HCT116 (cell line): ENCODE measurements at regions not wholly inside any gene's neighbourhood (a gene's known extent, or its start where the extent isn't known, plus 50 kb on each side); places are given as distances from the start of the nearest gene placed in this dataset.

ENCODE experiments used
- ATAC-seq: fragments of 200-7000 bp; cut with Tn5 transposase; 2 replicates; pipeline ENCODE4 v1.9.1; 2020; ENCODE audit warnings: mild to moderate bottlenecking, moderate library complexity
- BruUV-seq: library from RNA; stranded (reverse); fragments of 400-500 nt; replicated peaks from 2 replicates; lab custom pipeline; 2021; lab: Mats Ljungman, UMichigan
- CTCF ChIA-PET: fragments of 300-600 bp; sonication (Branson Sonifier 250); formaldehyde crosslinking; loops from one replicate; lab custom pipeline; 2021; ENCODE audit warnings: antibody characterized with exemption; lab: Charles Lee
- POLR2A ChIA-PET: fragments of 300-600, 350-600 bp; sonication (Branson Sonifier 250); formaldehyde crosslinking; loops from one replicate; lab custom pipeline; 2021; ENCODE audit warnings: antibody characterized with exemption; lab: Charles Lee
- RAD21 ChIA-PET, 2 experiments: fragments of 300-600 bp; sonication (Branson Sonifier 250); formaldehyde crosslinking; loops; one replicate each; lab custom pipeline; 2023; ENCODE audit warnings: low total read pairs in 2 of 2; ENCODE audit not compliant: uncharacterized antibody in 2 of 2, unreplicated experiment in 2 of 2, low non-redundant PET in 1 of 2; lab: Charles Lee
- DNase-seq: peaks from one replicate; pipeline ENCODE4 v3.0.0-alpha.2; 2010; ENCODE audit warnings: low read depth, low spot score
- H2AFZ ChIP-seq: fragments of 200-600 bp; shearing (Covaris generic), sonication (generic); 2 replicates; pipeline ENCODE4 v1.6.1; 2017; ENCODE audit warnings: low read depth, mixed run types, mixed read lengths, antibody characterized with exemption, low read length; ENCODE audit not compliant: poor library complexity, severe bottlenecking
- H3K27ac ChIP-seq: 2 replicates; pipeline ENCODE4 v1.5.1; 2012; ENCODE audit warnings: low read depth, low read length
- H3K27me3 ChIP-seq: fragments of 200-600 bp; sonication (generic); 2 replicates; pipeline ENCODE4 v1.6.1; 2016; ENCODE audit warnings: mixed run types, low read length, mixed read lengths; ENCODE audit not compliant: insufficient read depth
- H3K36me3 ChIP-seq, 2 experiments: fragments of 200-500 bp in 1 of 2; fragments of 200-600 bp in 1 of 2; sonication (Bioruptor generic) in 1 of 2; sonication (generic) in 1 of 2; 2 replicates each; pipeline versions ENCODE4 v1.5.1 to v1.6.1; 2014 to 2016; ENCODE audit warnings: low read length in 2 of 2, inconsistent platforms in 1 of 2, mixed read lengths in 1 of 2, mixed run types in 1 of 2; ENCODE audit not compliant: insufficient read depth in 2 of 2, control insufficient read depth in 1 of 2
- H3K4me1 ChIP-seq, 2 experiments: fragments of 200-600 bp in 1 of 2; sonication (generic) in 1 of 2; 2 replicates each; pipeline versions ENCODE4 v1.5.1 to v1.6.1; 2012 to 2017; ENCODE audit warnings: low read length in 2 of 2, inconsistent platforms in 1 of 2, mild to moderate bottlenecking in 1 of 2, mixed read lengths in 1 of 2, mixed run types in 1 of 2, moderate library complexity in 1 of 2; ENCODE audit not compliant: insufficient read depth in 2 of 2, control insufficient read depth in 1 of 2
- H3K4me2 ChIP-seq: fragments of 200-600 bp; sonication (generic); 2 replicates; pipeline ENCODE4 v1.6.1; 2017; ENCODE audit warnings: mixed run types, low read length, mixed read lengths
- H3K4me3 ChIP-seq, 2 experiments: fragments of 200-600 bp in 1 of 2; sonication (generic) in 1 of 2; replicated peaks in 1 of 2; 2 replicates each; pipeline ENCODE4 v1.5.1; 2011 to 2016; ENCODE audit warnings: low read length in 2 of 2, control low read depth in 1 of 2, low read depth in 1 of 2, mild to moderate bottlenecking in 1 of 2, mixed read lengths in 1 of 2, mixed run types in 1 of 2
- H3K79me2 ChIP-seq: fragments of 200-600 bp; sonication (generic); 2 replicates; pipeline ENCODE4 v1.6.1; 2017; ENCODE audit warnings: mild to moderate bottlenecking, mixed run types, low read length, moderate library complexity, mixed read lengths; ENCODE audit not compliant: insufficient read depth
- H3K9ac ChIP-seq: fragments of 200-600 bp; sonication (generic); 2 replicates; pipeline ENCODE4 v1.6.1; 2016; ENCODE audit warnings: low read length, mixed read lengths
- H3K9me2 ChIP-seq: fragments of 200-600 bp; sonication (generic), shearing (Covaris generic); 2 replicates; pipeline ENCODE4 v1.6.1; 2017; ENCODE audit warnings: mixed run types, mild to moderate bottlenecking, moderate library complexity; ENCODE audit not compliant: insufficient read depth
- H3K9me3 ChIP-seq, 2 experiments: fragments of 200-500 bp in 1 of 2; fragments of 200-600 bp in 1 of 2; sonication (Bioruptor generic) in 1 of 2; sonication (generic) in 1 of 2; 2 replicates each; pipeline ENCODE4 v1.6.1; 2014 to 2017; ENCODE audit warnings: low read length in 2 of 2, mixed read lengths in 2 of 2, inconsistent platforms in 1 of 2, low read depth in 1 of 2, mild to moderate bottlenecking in 1 of 2, mixed run types in 1 of 2, moderate library complexity in 1 of 2; ENCODE audit not compliant: control insufficient read depth in 1 of 2, insufficient read depth in 1 of 2
- H4K20me1 ChIP-seq: fragments of 200-600 bp; sonication (generic), shearing (Covaris generic); 2 replicates; pipeline ENCODE4 v1.6.1; 2017; ENCODE audit warnings: mixed run types, mild to moderate bottlenecking, moderate library complexity; ENCODE audit not compliant: insufficient read depth
- CEBPB ChIP-seq: IDR thresholded peaks from 2 replicates; pipeline ENCODE4 v1.6.1; 2012; ENCODE audit warnings: low read depth
- CTCF ChIP-seq, 3 experiments: fragments of 200-600 bp in 1 of 3; sonication (generic) in 1 of 3; IDR thresholded peaks in 2 of 3; conservative IDR thresholded peaks in 1 of 3; 2 replicates each; pipeline ENCODE4 v1.5.1; 2012 to 2017; ENCODE audit warnings: low read depth in 2 of 3, low read length in 2 of 3, antibody characterized with exemption in 1 of 3, borderline replicate concordance in 1 of 3, control low read depth in 1 of 3, mild to moderate bottlenecking in 1 of 3, mixed read lengths in 1 of 3, mixed run types in 1 of 3, moderate library complexity in 1 of 3; ENCODE audit not compliant: insufficient read depth in 1 of 3
- EGR1 ChIP-seq: IDR thresholded peaks from 2 replicates; pipeline ENCODE4 v1.6.1; 2012; ENCODE audit warnings: low read depth
- EZH2 ChIP-seq: fragments of 200-600 bp; sonication (generic); IDR thresholded peaks from 2 replicates; pipeline ENCODE4 v1.6.1; 2017; ENCODE audit warnings: antibody characterized with exemption, mixed run types
- EZH2phosphoT487 ChIP-seq: fragments of 200-600 bp; IDR thresholded peaks from 2 replicates; pipeline ENCODE4 v1.6.1; 2018; ENCODE audit warnings: antibody characterized with exemption, borderline replicate concordance
- FOSL1 ChIP-seq: IDR thresholded peaks from 2 replicates; pipeline ENCODE4 v1.6.1; 2012; ENCODE audit warnings: low read depth
- MAX ChIP-seq: IDR thresholded peaks from 2 replicates; pipeline ENCODE4 v1.6.1; 2012
- REST ChIP-seq: IDR thresholded peaks from 2 replicates; pipeline ENCODE4 v1.6.1; 2012; ENCODE audit warnings: low read depth
- SRF ChIP-seq: IDR thresholded peaks from 2 replicates; pipeline ENCODE4 v1.6.1; 2012; ENCODE audit warnings: low read depth
- TCF7L2 ChIP-seq: IDR thresholded peaks from 2 replicates; pipeline ENCODE4 v1.7.0; 2011; ENCODE audit warnings: borderline replicate concordance, inconsistent platforms; ENCODE audit not compliant: insufficient read depth, insufficient read length; ENCODE audit errors: extremely low read depth
- YY1 ChIP-seq: IDR thresholded peaks from 2 replicates; pipeline ENCODE4 v1.6.1; 2011; ENCODE audit warnings: low read length, low read depth, moderate library complexity, mild to moderate bottlenecking; ENCODE audit not compliant: insufficient replicate concordance; ENCODE audit errors: extremely low read depth
- ZFX ChIP-seq: fragments of 450-650 bp; IDR thresholded peaks from 2 replicates; pipeline ENCODE4 v1.6.1; 2017
- intact Hi-C: fragments of 100-400 bp; cut with micrococcal nuclease; formaldehyde crosslinking; loops from 2 replicates; pipeline ENCODE4 v1.10.0; 2022

- H3K9me2 ChIP-seq, result no peaks in the 10 kb centered on the region
- no peaks in the 10 kb centered on the region for H3K4me1 ChIP-seq
- no peaks in the 10 kb centered on the region for H3K79me2 ChIP-seq
- no peaks in the 10 kb centered on the region for H3K27me3 ChIP-seq
- TF ChIP-seq ZFX (no peak), EZH2 (no peak), TCF7L2 (no peak), CTCF (IDR thresholded peaks at IDR 0.05 in 2 of 3, conservative IDR thresholded peaks at IDR 0.05 in 1 of 3; ENCODE audit: borderline replicate concordance in 1 of 3, insufficient read depth in 1 of 3, low read depth in 2 of 3, low read length in 2 of 3) (peak in 1 of 3 experiments; percentile 5; a peak in 2 of 6 replicates), MAX (no peak)
- no peak overlapping the region for H3K9ac ChIP-seq
- no peak overlapping the region for H3K4me3 ChIP-seq
- H3K27ac ChIP-seq, result no peak overlapping the region
- no peak overlapping the region for H2AFZ ChIP-seq
- intact Hi-C loops, result no loop called here
- no peaks in the 10 kb centered on the region for H4K20me1 ChIP-seq
- ChIA-PET RAD21 (no interaction called here), CTCF (no interaction called here), POLR2A (no interaction called here)
- H3K9me3 ChIP-seq, result peaks cover 0 to 5% of the 10 kb centered on the region in 2 experiments; a peak in 1 of 4 replicates
- ATAC-seq (no peak), DNase-seq (no peak)
- no peaks in the 10 kb centered on the region for H3K36me3 ChIP-seq
- H3K4me2 ChIP-seq, result no peak overlapping the region
- BruUV-seq, result no TSS peak
These were observed 1453.3 kb downstream of the MAT2B start for GRCh38 chr5:164958688-164959087.

- Histone ChIP-seq H3K27ac (no peak overlapping the region), H2AFZ (no peak overlapping the region), H3K27me3 (no peaks in the 10 kb centered on the region), H3K4me1 (no peaks in the 10 kb centered on the region), H3K36me3 (no peaks in the 10 kb centered on the region), H4K20me1 (no peaks in the 10 kb centered on the region), H3K9me3 (peaks cover 3 to 5% of the 10 kb centered on the region in 2 experiments; a peak in 2 of 4 replicates), H3K79me2 (no peaks in the 10 kb centered on the region), H3K9me2 (no peaks in the 10 kb centered on the region), H3K4me3 (no peak overlapping the region), H3K4me2 (no peak overlapping the region), H3K9ac (no peak overlapping the region)
- no TSS peak for BruUV-seq
- DNase-seq, result no peak
- intact Hi-C loops, result no loop called here
- ChIA-PET POLR2A (no interaction called here), CTCF (no interaction called here), RAD21 (no interaction called here)
- no peak for ATAC-seq
- TF ChIP-seq CEBPB (no peak), FOSL1 (no peak), CTCF (IDR thresholded peaks at IDR 0.05 in 2 of 3, conservative IDR thresholded peaks at IDR 0.05 in 1 of 3; ENCODE audit: borderline replicate concordance in 1 of 3, insufficient read depth in 1 of 3, low read depth in 2 of 3, low read length in 2 of 3) (no peak), EGR1 (no peak), SRF (no peak), YY1 (no peak), EZH2phosphoT487 (no peak), REST (no peak), ZFX (no peak)
These were observed 1454.3 kb downstream of the MAT2B start for GRCh38 chr5:164959761-164960160.
